OCI-LY3 (cell line): ENCODE measurements at regions not wholly inside any gene's neighbourhood (a gene's known extent, or its start where the extent isn't known, plus 50 kb on each side); places are given as distances from the start of the nearest gene placed in this dataset.
"Not testable (repeated sequence)": the region's sequence is repeated elsewhere in the genome, so short reads cannot be mapped to it uniquely, and the experiment has no call there.

Experiments used
- H2AFZ ChIP-seq: fragments of 200-600, 300-600 bp; shearing (Covaris generic); 2 replicates; pipeline ENCODE4 v1.6.0; 2014; ENCODE audit warnings: antibody characterized with exemption, low read depth, low read length
- H3K27ac ChIP-seq: fragments of 200-600, 300-600 bp; sonication (generic); 2 replicates; pipeline ENCODE4 v1.5.1; 2014; ENCODE audit warnings: mild to moderate bottlenecking, low read length, moderate library complexity, mixed read lengths
- H3K27me3 ChIP-seq: fragments of 200-600, 300-600 bp; sonication (generic); 2 replicates; pipeline ENCODE4 v1.6.1; 2014; ENCODE audit warnings: low read depth, low read length, mixed read lengths
- H3K36me3 ChIP-seq: fragments of 200-600, 300-600 bp; sonication (generic); replicated peaks from 2 replicates; pipeline ENCODE3; 2014; ENCODE audit warnings: low read depth, low read length, mixed read lengths
- H3K4me1 ChIP-seq: fragments of 300-600, 200-600 bp; sonication (generic); 2 replicates; pipeline ENCODE4 v1.6.1; 2014; ENCODE audit warnings: low read length, mixed read lengths
- H3K4me2 ChIP-seq: fragments of 200-600, 300-600 bp; sonication (generic); 2 replicates; pipeline ENCODE4 v1.6.1; 2014; ENCODE audit warnings: low read length, mixed read lengths
- H3K4me3 ChIP-seq: fragments of 300-600, 200-600 bp; sonication (generic); 2 replicates; pipeline ENCODE4 v1.5.1; 2014; ENCODE audit warnings: antibody characterized with exemption, mild to moderate bottlenecking, low read length, moderate library complexity
- H3K79me2 ChIP-seq: fragments of 300-600, 200-600 bp; shearing (Covaris generic); 2 replicates; pipeline ENCODE4 v1.6.1; 2014; ENCODE audit warnings: mild to moderate bottlenecking, low read length, mixed read lengths
- H3K9ac ChIP-seq: fragments of 300-600, 200-600 bp; shearing (Covaris generic); 2 replicates; pipeline ENCODE4 v1.6.0; 2014; ENCODE audit warnings: mild to moderate bottlenecking, low read length, moderate library complexity
- H3K9me3 ChIP-seq: fragments of 200-600, 300-600 bp; shearing (Covaris generic); 2 replicates; pipeline ENCODE4 v1.6.1; 2014; ENCODE audit warnings: low read length, mixed read lengths; ENCODE audit not compliant: insufficient read depth
- H4K20me1 ChIP-seq: fragments of 200-600, 300-600 bp; sonication (generic); 2 replicates; pipeline ENCODE4 v1.6.1; 2016; ENCODE audit warnings: low read length, mixed read lengths; ENCODE audit not compliant: insufficient read depth
- CTCF ChIP-seq: fragments of 200-600, 300-600 bp; sonication (generic); IDR thresholded peaks from 2 replicates; pipeline ENCODE4 v1.5.1; 2014; ENCODE audit warnings: antibody characterized with exemption, low read length, low read depth
- EZH2phosphoT487 ChIP-seq: fragments of 200-600 bp; shearing (Covaris generic); IDR thresholded peaks from 2 replicates; pipeline ENCODE4 v1.6.1; 2018; ENCODE audit warnings: antibody characterized with exemption, mixed run types, low read depth

DNA sequence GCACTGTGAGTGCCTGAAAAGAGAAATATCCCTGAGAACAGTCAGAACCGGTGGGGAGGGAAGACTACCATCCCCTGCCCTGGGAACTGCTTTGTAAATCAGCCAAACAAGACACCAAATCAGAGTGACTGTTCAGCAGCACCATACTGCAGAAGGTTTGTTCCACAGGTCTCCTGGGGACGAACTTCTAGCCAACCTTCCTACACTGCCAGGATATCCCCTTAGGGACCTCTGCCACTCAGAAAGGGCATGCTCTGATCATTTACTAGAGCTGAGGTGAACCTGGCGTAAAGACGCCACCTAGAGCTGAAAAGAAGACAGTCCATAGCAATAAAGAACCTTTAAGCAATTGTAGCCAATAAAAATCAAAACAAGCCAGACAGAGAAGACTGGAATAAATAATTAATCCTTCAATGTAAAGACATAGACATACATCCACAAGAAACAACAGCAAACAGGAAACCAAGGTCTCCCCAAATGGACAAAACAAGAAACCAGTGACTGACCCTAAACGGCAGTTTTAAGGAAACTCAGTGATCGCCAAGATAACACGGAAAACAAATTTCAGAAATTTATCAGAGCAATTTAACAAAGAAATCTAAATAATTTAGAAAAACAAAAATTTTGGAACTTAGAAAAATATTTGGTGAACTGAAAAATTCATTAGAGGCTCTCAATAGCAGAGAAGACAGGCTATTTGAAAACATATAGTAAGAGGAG lies 228.1 kb upstream of the AMIGO2 start:
- H3K4me1 ChIP-seq = peaks cover 57% of the 10 kb centered on the region
- no peaks in the 10 kb centered on the region for H3K9me3 ChIP-seq
- peak overlapping the region; percentile 77 for H3K4me3 ChIP-seq
- peaks cover 8% of the 10 kb centered on the region for H3K36me3 ChIP-seq
- H2AFZ ChIP-seq = peak overlapping the region; percentile 57
- no peaks in the 10 kb centered on the region for H3K27me3 ChIP-seq
- H3K79me2 ChIP-seq = no peaks in the 10 kb centered on the region; the same call in 1 of the 2 replicates
- H3K27ac ChIP-seq = peak overlapping the region; percentile 63
- no peaks in the 10 kb centered on the region for H4K20me1 ChIP-seq
- H3K9ac ChIP-seq = peak overlapping the region; percentile 88
- peak overlapping the region; percentile 94 for H3K4me2 ChIP-seq
- no peak for TF ChIP-seq EZH2phosphoT487
- peak; percentile 88 for TF ChIP-seq CTCF

- H3K4me1 ChIP-seq = peaks cover 59% of the 10 kb centered on the region
- H3K9ac ChIP-seq = peak overlapping the region; percentile 88
- H3K79me2 ChIP-seq, H3K27me3 ChIP-seq, H3K9me3 ChIP-seq, H4K20me1 ChIP-seq, H3K36me3 ChIP-seq: not testable (repeated sequence)
- H3K27ac ChIP-seq = peak overlapping the region; percentile 63
- peak overlapping the region; percentile 94 for H3K4me2 ChIP-seq
- peak overlapping the region; percentile 57; the same call in 1 of the 2 replicates for H2AFZ ChIP-seq
- peak overlapping the region; percentile 77 for H3K4me3 ChIP-seq
These were observed 227.3 kb upstream of the AMIGO2 start for GRCh38 chr12:47306773-47307679.

DNA sequence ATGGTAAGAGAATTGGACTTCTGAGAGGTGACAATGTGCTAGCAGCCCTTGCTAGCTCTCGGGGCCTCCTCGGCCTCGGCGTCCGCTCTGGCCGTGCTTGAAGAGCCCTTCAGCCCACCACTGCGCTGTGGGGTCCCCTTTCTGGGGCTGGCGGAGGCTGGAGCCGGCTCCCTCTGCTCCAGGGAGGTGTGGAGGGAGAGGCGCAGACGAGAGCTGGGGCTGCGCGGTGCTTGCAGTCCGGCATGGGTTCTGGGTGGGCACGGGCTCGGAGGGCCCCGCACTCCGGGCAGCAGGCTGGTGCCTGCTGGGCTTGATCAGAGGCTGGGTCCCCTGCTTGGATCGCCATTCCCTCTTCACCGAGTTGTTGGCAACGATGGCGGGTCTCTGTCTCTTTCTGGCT lies 226.4 kb upstream of the AMIGO2 start:
- Histone ChIP-seq H3K9ac (no peak overlapping the region), H3K4me2 (no peak overlapping the region), H2AFZ (no peak overlapping the region), H3K4me3 (no peak overlapping the region), H3K4me1 (peaks cover 55% of the 10 kb centered on the region), H3K27me3 (no peaks in the 10 kb centered on the region), H3K79me2 (no peaks in the 10 kb centered on the region; the same call in 1 of the 2 replicates), H3K36me3 (peaks cover 8% of the 10 kb centered on the region), H4K20me1 (no peaks in the 10 kb centered on the region), H3K27ac (no peak overlapping the region), H3K9me3 (no peaks in the 10 kb centered on the region)
- no peak for TF ChIP-seq EZH2phosphoT487
- no peak for TF ChIP-seq CTCF

DNA sequence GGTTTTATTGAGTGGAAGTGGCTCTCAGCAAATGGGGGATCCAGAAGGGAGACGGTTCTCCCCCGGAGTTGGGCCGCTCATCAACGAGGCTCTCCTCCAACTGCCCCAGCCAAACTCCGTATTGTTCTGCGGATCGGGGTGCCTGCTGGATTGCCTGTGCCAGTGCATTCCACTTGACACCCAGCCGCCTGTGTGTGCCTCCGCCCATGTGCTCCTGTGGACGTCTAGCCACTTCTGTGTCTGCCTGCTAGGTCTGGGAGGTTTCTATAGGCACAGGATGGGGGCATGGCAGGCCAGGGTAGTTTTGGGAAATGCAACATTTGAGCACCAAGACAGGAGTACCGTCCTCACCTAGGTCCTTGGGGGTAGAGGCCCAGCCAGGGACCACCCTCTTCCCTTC lies 225.7 kb upstream of the AMIGO2 start:
- Histone ChIP-seq H4K20me1 (no peaks in the 10 kb centered on the region), H3K36me3 (peaks cover 4% of the 10 kb centered on the region), H3K27ac (no peak overlapping the region), H3K9ac (no peak overlapping the region), H3K4me3 (no peak overlapping the region), H3K4me1 (peaks cover 51% of the 10 kb centered on the region), H3K27me3 (no peaks in the 10 kb centered on the region), H3K4me2 (no peak overlapping the region), H3K79me2 (no peaks in the 10 kb centered on the region; the same call in 1 of the 2 replicates), H2AFZ (no peak overlapping the region), H3K9me3 (no peaks in the 10 kb centered on the region)
- TF ChIP-seq CTCF (no peak), EZH2phosphoT487 (no peak)
